ENCODE measurements at regions not wholly inside any gene's neighbourhood (a gene's known extent, or its start where the extent isn't known, plus 50 kb on each side); places are given as distances from the start of the nearest gene placed in this dataset.

DNA sequence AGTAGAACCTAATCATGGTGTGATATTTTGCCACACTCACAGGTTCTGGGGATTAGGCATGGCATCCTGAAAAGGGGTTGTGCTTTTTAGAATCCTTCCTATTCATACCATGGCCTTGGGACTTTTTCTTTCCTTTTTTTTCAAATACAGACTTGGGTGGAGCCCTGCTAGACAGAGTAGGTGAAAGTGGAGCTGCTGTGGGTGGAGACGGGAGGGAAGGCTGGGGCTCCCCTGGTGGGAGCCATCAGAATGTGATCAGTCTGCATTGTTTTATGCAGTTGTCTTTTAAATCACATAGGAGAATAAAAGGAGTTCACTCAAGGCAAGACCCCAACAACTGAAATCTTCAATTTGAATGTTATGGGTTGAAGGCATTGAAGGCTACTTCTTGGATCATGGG, 130.2 kb downstream of the VAPA start:
- TF ChIP-seq, protein P1, sequence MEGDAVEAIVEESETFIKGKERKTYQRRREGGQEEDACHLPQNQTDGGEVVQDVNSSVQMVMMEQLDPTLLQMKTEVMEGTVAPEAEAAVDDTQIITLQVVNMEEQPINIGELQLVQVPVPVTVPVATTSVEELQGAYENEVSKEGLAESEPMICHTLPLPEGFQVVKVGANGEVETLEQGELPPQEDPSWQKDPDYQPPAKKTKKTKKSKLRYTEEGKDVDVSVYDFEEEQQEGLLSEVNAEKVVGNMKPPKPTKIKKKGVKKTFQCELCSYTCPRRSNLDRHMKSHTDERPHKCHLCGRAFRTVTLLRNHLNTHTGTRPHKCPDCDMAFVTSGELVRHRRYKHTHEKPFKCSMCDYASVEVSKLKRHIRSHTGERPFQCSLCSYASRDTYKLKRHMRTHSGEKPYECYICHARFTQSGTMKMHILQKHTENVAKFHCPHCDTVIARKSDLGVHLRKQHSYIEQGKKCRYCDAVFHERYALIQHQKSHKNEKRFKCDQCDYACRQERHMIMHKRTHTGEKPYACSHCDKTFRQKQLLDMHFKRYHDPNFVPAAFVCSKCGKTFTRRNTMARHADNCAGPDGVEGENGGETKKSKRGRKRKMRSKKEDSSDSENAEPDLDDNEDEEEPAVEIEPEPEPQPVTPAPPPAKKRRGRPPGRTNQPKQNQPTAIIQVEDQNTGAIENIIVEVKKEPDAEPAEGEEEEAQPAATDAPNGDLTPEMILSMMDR (IDR thresholded peaks at IDR 0.05) = no peak
- TF ChIP-seq TCF7L2 (IDR thresholded peaks at IDR 0.05; ENCODE audit: low read depth, low read length) (no peak), POLR2AphosphoS5 (IDR thresholded peaks at IDR 0.05; ENCODE audit: low read depth, low read length) (no peak), SIN3A (IDR thresholded peaks at IDR 0.05; ENCODE audit: borderline replicate concordance, insufficient read depth, low read depth, low read length) (no peak)
- TF ChIP-seq, protein P2, sequence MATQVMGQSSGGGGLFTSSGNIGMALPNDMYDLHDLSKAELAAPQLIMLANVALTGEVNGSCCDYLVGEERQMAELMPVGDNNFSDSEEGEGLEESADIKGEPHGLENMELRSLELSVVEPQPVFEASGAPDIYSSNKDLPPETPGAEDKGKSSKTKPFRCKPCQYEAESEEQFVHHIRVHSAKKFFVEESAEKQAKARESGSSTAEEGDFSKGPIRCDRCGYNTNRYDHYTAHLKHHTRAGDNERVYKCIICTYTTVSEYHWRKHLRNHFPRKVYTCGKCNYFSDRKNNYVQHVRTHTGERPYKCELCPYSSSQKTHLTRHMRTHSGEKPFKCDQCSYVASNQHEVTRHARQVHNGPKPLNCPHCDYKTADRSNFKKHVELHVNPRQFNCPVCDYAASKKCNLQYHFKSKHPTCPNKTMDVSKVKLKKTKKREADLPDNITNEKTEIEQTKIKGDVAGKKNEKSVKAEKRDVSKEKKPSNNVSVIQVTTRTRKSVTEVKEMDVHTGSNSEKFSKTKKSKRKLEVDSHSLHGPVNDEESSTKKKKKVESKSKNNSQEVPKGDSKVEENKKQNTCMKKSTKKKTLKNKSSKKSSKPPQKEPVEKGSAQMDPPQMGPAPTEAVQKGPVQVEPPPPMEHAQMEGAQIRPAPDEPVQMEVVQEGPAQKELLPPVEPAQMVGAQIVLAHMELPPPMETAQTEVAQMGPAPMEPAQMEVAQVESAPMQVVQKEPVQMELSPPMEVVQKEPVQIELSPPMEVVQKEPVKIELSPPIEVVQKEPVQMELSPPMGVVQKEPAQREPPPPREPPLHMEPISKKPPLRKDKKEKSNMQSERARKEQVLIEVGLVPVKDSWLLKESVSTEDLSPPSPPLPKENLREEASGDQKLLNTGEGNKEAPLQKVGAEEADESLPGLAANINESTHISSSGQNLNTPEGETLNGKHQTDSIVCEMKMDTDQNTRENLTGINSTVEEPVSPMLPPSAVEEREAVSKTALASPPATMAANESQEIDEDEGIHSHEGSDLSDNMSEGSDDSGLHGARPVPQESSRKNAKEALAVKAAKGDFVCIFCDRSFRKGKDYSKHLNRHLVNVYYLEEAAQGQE (IDR thresholded peaks at IDR 0.05; ENCODE audit: insufficient read depth in 1 of 2, low read depth in 2 of 2, low read length in 1 of 2) = no peak

All from Panc1 (cell line).